GM18909 (cell line): ENCODE measurements at regions not wholly inside any gene's neighbourhood (a gene's known extent, or its start where the extent isn't known, plus 50 kb on each side); places are given as distances from the start of the nearest gene placed in this dataset.
"Not testable (repeated sequence)": the region's sequence is repeated elsewhere in the genome, so short reads cannot be mapped to it uniquely, and the experiment has no call there.

Experiments used
- ATAC-seq: cut with Tn5 transposase; IDR thresholded peaks from one replicate; pipeline ENCODE4 v1.9.1; 2021; ENCODE audit warnings: mild to moderate bottlenecking; ENCODE audit not compliant: unreplicated experiment, poor library complexity

- no peak for ATAC-seq
These were observed 184.6 kb downstream of the CYP26B1 start for GRCh38 chr2:71962911-71963694.

- ATAC-seq, result no peak
These were observed 185.3 kb downstream of the CYP26B1 start for GRCh38 chr2:71962350-71962749.

DNA sequence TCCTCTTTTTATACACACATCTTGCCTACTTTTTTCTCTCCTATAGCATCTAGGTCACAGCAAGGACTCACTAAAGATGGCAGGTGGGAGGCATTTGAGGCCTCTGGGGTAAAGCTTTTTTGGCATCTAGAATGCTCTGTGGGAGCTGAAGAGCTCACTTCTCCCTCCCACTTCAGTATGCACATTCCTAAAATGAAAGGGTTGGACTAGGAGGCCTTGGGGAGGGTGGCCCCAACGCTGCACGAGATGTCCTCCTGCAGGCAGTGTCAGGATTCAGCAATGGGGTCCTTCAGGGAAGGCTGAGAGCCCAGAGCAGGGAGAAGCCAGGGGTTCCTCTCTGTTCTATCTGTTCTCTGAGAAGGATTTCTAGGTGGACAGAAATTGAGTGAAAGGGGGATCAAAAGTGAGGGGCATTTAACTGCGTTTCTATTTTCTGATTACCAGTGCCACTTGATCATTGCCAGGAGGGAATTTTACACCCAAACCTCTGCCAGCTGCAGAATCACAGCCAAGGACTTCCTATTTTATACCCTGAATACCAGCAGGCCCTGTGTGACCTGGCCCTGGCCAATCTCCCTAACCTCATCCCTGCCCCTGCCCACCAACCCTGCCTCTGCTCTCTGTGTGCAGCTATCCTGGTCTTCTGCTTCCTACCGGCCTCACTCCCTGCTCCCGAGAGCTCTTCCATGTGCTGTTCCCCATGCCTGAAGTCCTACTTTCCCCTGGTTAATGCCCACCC, 186.2 kb downstream of the CYP26B1 start:
- no peak for ATAC-seq

DNA sequence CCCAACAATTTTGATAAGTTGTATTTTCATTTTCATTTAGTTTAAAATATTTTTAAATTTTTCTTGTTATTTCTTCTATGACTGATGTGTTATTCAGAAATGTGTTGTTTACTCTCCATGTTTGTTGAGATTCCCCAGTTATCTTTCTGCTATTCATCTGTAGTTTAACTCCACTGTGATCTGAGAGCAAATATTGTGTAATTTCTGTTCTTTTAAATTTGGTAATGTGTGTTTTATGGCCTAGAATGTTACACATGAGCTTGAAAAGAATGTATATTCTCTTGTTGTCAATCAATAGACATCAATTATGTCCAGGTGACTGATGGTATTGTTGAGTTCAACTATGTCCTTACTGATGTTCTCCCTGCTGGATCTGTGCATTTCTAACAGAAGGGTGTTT, 188.2 kb downstream of the CYP26B1 start:
- ATAC-seq, result no peak

DNA sequence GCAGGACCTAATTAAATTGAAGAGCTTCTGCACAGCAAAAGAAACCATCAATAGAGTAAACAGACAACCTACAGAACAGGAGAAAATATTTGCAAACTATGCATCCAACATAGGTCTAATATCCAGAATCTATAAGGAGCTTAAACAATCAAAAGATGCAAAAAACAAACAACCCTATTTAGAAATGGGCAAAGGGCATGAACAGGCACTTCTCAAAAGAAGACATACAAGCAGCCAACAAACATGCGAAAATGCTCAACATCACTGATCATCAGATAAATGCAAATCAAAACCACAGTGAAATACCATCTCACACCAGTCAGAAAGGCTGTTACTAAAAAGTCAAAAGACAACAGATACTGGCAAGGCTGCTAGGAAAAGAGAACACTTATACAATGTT, 189.2 kb downstream of the CYP26B1 start:
- not testable (repeated sequence) for ATAC-seq

DNA sequence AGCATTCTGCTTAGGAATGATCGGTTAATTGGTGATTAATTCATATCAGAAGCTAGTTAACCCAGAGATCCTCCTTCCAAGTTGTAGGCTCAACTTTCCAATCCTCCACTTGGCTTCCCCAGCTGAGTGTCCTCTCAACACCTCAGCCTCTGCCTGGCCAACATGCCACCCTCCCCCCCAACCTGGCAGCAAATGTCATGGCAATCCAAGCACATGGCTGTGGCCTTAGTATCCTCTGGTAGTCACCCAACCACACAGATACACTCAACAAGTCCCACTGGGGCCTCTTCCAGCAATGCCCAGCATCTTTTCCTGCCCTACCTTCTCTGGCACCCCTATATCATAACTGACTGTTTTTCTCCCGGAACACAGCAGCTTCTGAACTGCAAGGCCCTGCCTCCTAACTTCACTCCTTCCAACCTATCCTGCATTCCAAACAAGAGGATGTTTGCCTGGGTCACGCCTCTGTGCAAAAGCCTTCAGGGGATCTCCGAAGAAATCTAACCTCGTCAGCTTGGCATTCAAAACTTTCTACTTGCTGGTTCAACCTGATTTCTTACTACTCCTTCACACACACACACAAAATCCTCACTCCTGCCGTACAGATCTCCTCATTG, 195.0 kb downstream of the CYP26B1 start:
- ATAC-seq, result no peak

DNA sequence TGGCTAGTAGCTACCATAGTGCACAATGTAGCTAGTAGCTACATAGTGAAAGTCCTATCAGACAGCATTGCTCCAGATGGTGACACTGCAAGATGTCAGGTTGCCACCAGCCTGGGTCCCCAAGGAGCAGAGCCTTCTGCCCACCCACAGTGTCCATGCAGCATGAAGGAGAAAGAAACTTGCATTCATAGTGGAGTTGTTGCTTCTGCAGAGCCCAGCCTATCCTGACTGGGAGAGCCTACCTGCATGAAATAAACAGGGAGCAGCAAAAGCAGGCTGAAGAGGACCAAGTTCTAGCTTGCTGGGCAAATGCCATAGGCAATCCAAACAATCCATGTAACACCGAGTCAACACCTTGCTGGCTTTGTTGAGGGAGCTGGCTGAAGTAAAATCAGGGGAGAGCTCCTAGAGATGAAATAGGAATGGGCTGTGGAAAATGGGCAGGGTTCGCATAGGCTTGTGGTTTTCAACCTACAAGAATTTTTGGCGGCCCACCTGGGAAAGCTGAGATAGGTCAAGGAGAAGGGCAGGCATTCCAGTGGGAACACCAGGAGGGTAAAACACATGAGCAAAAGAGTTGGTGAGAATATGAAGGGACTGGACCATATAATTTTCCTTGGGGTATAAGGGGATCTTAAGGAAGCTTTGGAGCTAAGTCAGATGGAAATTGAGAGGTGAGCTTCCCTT, 195.8 kb downstream of the CYP26B1 start:
- ATAC-seq, result no peak

- no peak for ATAC-seq
These were observed 196.6 kb downstream of the CYP26B1 start for GRCh38 chr2:71951083-71951468.

GRCh38 chr2:71950256-71951082, 197.2 kb downstream of the CYP26B1 start:
- ATAC-seq, result no peak

- no peak for ATAC-seq
These were observed 198.2 kb downstream of the CYP26B1 start for GRCh38 chr2:71949537-71949798.

GRCh38 chr2:71948781-71949536, 198.7 kb downstream of the CYP26B1 start:
- ATAC-seq, result no peak

GRCh38 chr2:71947809-71948208, 199.9 kb downstream of the CYP26B1 start:
- no peak for ATAC-seq

GRCh38 chr2:71945603-71945959, 202.1 kb downstream of the CYP26B1 start:
- no peak for ATAC-seq

DNA sequence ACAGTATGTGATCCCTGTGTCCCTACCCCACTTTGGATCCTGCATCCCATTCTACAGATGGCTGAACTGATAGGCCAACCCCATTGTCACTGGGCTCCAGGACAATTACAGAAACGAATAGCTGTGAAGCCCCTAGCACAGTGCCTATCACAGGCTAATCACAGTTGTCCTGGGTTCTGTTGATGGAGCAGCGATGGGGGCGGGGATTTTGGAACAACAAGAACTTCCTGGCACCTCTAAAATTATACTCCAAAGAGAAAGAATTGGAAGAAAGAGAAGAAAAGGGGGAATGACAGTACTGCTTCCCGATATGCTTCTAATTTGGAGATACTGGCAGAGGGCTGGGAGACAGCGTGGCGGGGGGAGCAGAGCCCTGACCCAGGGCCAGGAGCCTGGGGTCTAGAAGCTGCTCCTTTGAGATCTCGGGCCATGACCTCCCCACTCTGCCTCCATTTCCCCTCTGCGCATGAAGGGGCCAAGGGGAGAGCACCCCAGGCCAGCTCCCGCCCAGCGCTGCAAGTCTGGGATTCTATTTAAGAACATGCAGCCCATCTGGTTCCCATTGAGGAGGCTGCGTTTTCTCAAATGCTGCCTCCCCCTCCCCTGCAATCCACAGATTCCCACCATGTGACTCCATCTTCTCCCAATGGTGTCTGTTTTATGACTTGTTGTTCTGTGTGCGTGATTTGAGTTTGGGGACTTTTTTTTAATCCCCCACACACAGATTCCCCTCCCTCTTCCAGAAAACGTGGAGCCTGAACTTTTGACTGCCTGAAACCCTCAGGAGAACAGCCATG, 202.7 kb downstream of the CYP26B1 start:
- ATAC-seq, result no peak

- ATAC-seq, result no peak
These were observed 203.5 kb downstream of the CYP26B1 start for GRCh38 chr2:71944183-71944550.

GRCh38 chr2:71943238-71944182, 204.2 kb downstream of the CYP26B1 start:
- no peak for ATAC-seq

DNA sequence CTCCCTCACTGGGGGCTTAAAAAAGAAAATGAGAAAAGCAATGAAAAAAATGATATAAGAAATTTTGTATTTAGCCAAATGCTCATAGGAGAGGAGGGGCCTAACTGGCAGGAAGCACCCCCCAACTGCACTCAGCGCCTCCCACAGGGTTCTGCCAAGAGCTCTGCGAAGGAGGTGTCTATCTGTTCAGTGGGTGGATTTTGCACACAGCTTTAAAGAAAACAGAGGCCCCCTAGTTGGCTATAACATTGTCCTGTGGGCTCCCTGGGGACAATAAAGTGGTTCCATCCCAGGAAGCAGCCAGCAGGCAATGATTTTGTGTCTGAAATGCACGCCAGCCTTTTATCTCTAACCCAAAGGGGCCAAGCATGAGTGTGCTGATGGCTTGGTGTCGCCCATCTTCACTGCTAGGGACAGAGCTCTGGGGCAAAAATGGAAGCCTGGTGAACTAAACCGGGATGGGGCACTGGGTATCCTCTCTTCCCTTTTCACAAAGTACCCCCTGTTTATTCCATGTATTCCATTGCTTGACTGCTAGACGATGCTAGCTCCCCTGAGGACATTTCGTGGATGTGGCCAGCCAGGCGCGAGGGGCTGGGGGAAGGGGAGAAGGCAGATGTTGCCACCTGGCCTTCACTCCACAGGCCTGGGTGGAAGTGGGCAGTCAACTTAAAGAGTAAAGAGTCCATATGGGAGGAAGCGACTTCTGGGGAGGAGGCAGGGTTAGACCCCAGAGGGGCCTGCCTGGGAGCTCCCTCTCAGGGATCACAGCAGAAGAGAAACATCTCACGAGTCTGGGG, 205.7 kb downstream of the CYP26B1 start:
- no peak for ATAC-seq
